ENCODE measurements at regions not wholly inside any gene's neighbourhood (a gene's known extent, or its start where the extent isn't known, plus 50 kb on each side); places are given as distances from the start of the nearest gene placed in this dataset.

GRCh38 chr5:99141534-99142128, 212.8 kb upstream of the CHD1 start:
- H3K27me3 ChIP-seq (replicated peaks in 1 of 4; ENCODE audit: control extremely low read depth in 1 of 4, control insufficient read depth in 3 of 4, insufficient read depth in 4 of 4, low read length in 3 of 4) = no peaks in the 10 kb centered on the region
- no peak overlapping the region for H3K4me2 ChIP-seq (replicated peaks; ENCODE audit: low read depth, low read length, poor library complexity, severe bottlenecking)
- Mint-ChIP-seq H3K4me3 (no peak overlapping the region), H3K4me1 (no peaks in the 10 kb centered on the region), H3K27ac (no peak overlapping the region), H3K9me3 (ENCODE audit: insufficient read depth) (peaks cover 8% of the 10 kb centered on the region), H3K27me3 (peaks cover under 1% of the 10 kb centered on the region)
- ChIA-PET POLR2A (no interaction called here), CTCF (no interaction called here)
- H3K79me2 ChIP-seq (ENCODE audit: control insufficient read depth, insufficient read depth, low read length) = no peaks in the 10 kb centered on the region
- H3K4me3 ChIP-seq (ENCODE audit: control extremely low read depth in 1 of 5, extremely low read depth in 1 of 5, insufficient read depth in 1 of 5, low read depth in 2 of 5, low read length in 4 of 5) = no peak overlapping the region
- no peak overlapping the region for H3K9ac ChIP-seq (ENCODE audit: low read length)
- TF ChIP-seq CTCF (IDR thresholded peaks at IDR 0.05) = no peak
- no peak for TF ChIP-seq EZH2 (IDR thresholded peaks at IDR 0.05; ENCODE audit: borderline replicate concordance, insufficient read depth, low read depth, low read length, poor library complexity, severe bottlenecking)
- intact Hi-C loops (cut with micrococcal nuclease) = no loop called here
- ATAC-seq (ENCODE audit: low read depth) (no peak), DNase-seq (no peak)
- 77% methylated on average over 3 of the region's 3 CpGs for WGBS (ENCODE audit: insufficient coverage)
- peaks cover 0 to 5% (median 0%) of the 10 kb centered on the region in 3 donors for H3K9me3 ChIP-seq (ENCODE audit: control extremely low read depth in 1 of 3, control insufficient read depth in 2 of 3, insufficient read depth in 1 of 3, low read length in 2 of 3)
- no peaks in the 10 kb centered on the region for H4K20me1 ChIP-seq (ENCODE audit: control insufficient read depth, insufficient read depth, low read length, poor library complexity, severe bottlenecking)
- no peak overlapping the region for H2AFZ ChIP-seq (ENCODE audit: insufficient read depth, low read depth, low read length, poor library complexity, severe bottlenecking)
- H3K36me3 ChIP-seq (replicated peaks in 1 of 2; ENCODE audit: control extremely low read depth in 1 of 2, control insufficient read depth in 1 of 2, extremely low read depth in 1 of 2, insufficient read depth in 2 of 2, low read length in 1 of 2) = no peaks in the 10 kb centered on the region
- H3K27ac ChIP-seq (ENCODE audit: low read length in 2 of 2) = no peak overlapping the region
- no peaks in the 10 kb centered on the region for H3K4me1 ChIP-seq (ENCODE audit: control insufficient read depth in 2 of 2, insufficient read depth in 2 of 2, low read length in 2 of 2)

DNA sequence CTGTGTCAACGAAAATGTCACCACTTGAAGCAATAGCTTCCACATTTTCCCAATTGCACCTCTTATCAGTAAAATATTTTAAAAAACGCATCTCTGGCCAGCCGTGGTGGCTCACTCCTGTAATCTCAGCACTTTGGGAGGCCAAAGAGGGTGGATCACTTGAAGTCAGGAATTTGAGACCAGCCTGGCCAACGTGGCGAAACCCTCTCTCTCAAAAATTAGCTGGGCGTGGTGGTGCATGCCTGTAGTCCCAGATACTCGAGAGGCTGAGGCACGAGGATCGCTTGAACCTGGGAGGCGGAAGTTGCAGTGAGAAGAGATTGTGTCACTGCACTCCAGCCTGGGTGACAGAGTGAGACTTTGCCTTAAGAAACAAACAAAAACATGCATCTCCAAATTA, 210.1 kb upstream of the CHD1 start:
- ChIA-PET POLR2A (no interaction called here), CTCF (no interaction called here)
- H2AFZ ChIP-seq (ENCODE audit: insufficient read depth, low read depth, low read length, poor library complexity, severe bottlenecking) = no peak overlapping the region
- no peak for TF ChIP-seq CTCF (IDR thresholded peaks at IDR 0.05)
- no peak for TF ChIP-seq EZH2 (IDR thresholded peaks at IDR 0.05; ENCODE audit: borderline replicate concordance, insufficient read depth, low read depth, low read length, poor library complexity, severe bottlenecking)
- H3K9me3 ChIP-seq (ENCODE audit: control extremely low read depth in 1 of 3, control insufficient read depth in 2 of 3, insufficient read depth in 1 of 3, low read length in 2 of 3) = no peaks in the 10 kb centered on the region
- no peak for DNase-seq
- Mint-ChIP-seq H3K27me3 (peaks cover 6% of the 10 kb centered on the region), H3K4me3 (no peak overlapping the region), H3K9me3 (ENCODE audit: insufficient read depth) (peaks cover 5% of the 10 kb centered on the region), H3K27ac (no peak overlapping the region), H3K4me1 (no peaks in the 10 kb centered on the region)
- no peaks in the 10 kb centered on the region for H3K79me2 ChIP-seq (ENCODE audit: control insufficient read depth, insufficient read depth, low read length)
- no peak overlapping the region for H3K27ac ChIP-seq (ENCODE audit: low read length in 2 of 2)
- H3K4me2 ChIP-seq (replicated peaks; ENCODE audit: low read depth, low read length, poor library complexity, severe bottlenecking) = no peak overlapping the region
- H3K36me3 ChIP-seq (replicated peaks in 1 of 2; ENCODE audit: control extremely low read depth in 1 of 2, control insufficient read depth in 1 of 2, extremely low read depth in 1 of 2, insufficient read depth in 2 of 2, low read length in 1 of 2) = no peaks in the 10 kb centered on the region
- no peak for ATAC-seq (ENCODE audit: low read depth)
- no peaks in the 10 kb centered on the region for H4K20me1 ChIP-seq (ENCODE audit: control insufficient read depth, insufficient read depth, low read length, poor library complexity, severe bottlenecking)
- no peaks in the 10 kb centered on the region for H3K4me1 ChIP-seq (ENCODE audit: control insufficient read depth in 2 of 2, insufficient read depth in 2 of 2, low read length in 2 of 2)
- no peak overlapping the region for H3K9ac ChIP-seq (ENCODE audit: low read length)
- intact Hi-C loops (cut with micrococcal nuclease) = no loop called here
- H3K27me3 ChIP-seq (replicated peaks in 1 of 4; ENCODE audit: control extremely low read depth in 1 of 4, control insufficient read depth in 3 of 4, insufficient read depth in 4 of 4, low read length in 3 of 4) = no peaks in the 10 kb centered on the region
- WGBS (ENCODE audit: insufficient coverage) = 80% methylated on average over 4 of the region's 10 CpGs
- no peak overlapping the region for H3K4me3 ChIP-seq (ENCODE audit: control extremely low read depth in 1 of 5, extremely low read depth in 1 of 5, insufficient read depth in 1 of 5, low read depth in 2 of 5, low read length in 4 of 5)

Data from B cell (primary cell).